ENCODE measurements at regions not wholly inside any gene's neighbourhood (a gene's known extent, or its start where the extent isn't known, plus 50 kb on each side); places are given as distances from the start of the nearest gene placed in this dataset.
A peak's percentile ranks its signal among the peaks of the same experiment; 100 is the strongest.

DNA sequence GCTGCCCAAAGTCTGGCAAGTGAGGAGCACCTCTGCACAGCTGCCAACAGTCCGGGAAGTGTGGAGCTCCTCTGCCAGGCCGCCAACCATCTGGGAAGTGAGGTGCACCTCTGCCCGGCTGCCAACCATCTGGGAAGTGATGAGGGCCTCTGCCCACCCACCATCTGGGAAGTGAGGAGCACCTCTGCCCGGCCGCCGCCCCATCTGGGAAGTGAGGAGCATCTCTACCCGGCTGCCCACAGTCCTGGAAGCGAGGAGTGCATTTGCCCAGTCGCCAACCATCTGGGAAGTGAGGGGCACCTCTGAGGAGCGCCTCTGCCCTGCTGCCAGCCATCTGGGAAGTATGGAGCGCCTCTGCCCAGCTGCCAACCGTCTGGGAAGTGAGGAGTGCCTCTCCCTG lies 893.7 kb downstream of the TYW1 start:
- Histone ChIP-seq H3K27ac (replicated peaks in 1 of 4) (no peak overlapping the region), H3K4me1 (no peaks in the 10 kb centered on the region), H3K36me3 (no peaks in the 10 kb centered on the region), H3K9me3 (peaks cover 0 to 13% (median 3%) of the 10 kb centered on the region in 4 donors), H3K27me3 (no peaks in the 10 kb centered on the region), H3K4me3 (no peak overlapping the region)
- TF ChIP-seq POLR2AphosphoS5 (IDR thresholded peaks at IDR 0.05), result no peak
- no peak for TF ChIP-seq EP300 (IDR thresholded peaks at IDR 0.05)
- no peak for TF ChIP-seq POLR2A (IDR thresholded peaks at IDR 0.05; ENCODE audit: low read depth)
- TF ChIP-seq, protein P1, sequence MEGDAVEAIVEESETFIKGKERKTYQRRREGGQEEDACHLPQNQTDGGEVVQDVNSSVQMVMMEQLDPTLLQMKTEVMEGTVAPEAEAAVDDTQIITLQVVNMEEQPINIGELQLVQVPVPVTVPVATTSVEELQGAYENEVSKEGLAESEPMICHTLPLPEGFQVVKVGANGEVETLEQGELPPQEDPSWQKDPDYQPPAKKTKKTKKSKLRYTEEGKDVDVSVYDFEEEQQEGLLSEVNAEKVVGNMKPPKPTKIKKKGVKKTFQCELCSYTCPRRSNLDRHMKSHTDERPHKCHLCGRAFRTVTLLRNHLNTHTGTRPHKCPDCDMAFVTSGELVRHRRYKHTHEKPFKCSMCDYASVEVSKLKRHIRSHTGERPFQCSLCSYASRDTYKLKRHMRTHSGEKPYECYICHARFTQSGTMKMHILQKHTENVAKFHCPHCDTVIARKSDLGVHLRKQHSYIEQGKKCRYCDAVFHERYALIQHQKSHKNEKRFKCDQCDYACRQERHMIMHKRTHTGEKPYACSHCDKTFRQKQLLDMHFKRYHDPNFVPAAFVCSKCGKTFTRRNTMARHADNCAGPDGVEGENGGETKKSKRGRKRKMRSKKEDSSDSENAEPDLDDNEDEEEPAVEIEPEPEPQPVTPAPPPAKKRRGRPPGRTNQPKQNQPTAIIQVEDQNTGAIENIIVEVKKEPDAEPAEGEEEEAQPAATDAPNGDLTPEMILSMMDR (IDR thresholded peaks at IDR 0.05), result no peak
- WGBS, result 85% methylated on average over 4 of the region's 12 CpGs
- no peak for DNase-seq (ENCODE audit: extremely low spot score)
- intact Hi-C loops (cut with DNase I), result no loop called here

DNA sequence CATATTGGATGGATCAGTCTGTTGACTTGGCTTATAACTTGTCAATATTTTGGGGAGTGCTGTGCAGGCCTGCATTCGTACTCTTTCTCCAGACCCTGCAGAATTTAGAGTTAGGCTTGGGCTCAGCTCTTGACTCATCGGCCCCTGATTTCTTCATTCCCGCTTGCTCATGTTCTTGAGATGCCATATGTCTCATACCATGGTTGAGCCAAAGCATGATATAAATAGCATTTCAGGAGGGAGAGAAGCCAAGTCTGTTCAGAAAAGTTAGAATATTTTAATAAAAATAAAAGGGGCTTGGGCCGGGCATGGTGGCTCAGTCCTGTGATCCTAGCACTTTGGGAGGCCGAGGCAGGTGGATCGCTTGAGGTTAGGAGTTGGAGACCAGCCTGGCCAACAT lies 898.1 kb downstream of the TYW1 start:
- no peak overlapping the region for H3K4me3 ChIP-seq

GRCh38 chr7:67896721-67897120 lies 900.1 kb downstream of the TYW1 start:
- Histone ChIP-seq H3K36me3 (no peaks in the 10 kb centered on the region), H3K9me3 (no peaks in the 10 kb centered on the region), H3K27me3 (no peaks in the 10 kb centered on the region), H3K4me1 (no peaks in the 10 kb centered on the region), H3K4me3 (no peak overlapping the region), H3K27ac (replicated peaks in 1 of 4) (no peak overlapping the region)
- no peak for DNase-seq (ENCODE audit: extremely low spot score)
- TF ChIP-seq EP300 (IDR thresholded peaks at IDR 0.05) (no peak), POLR2AphosphoS5 (IDR thresholded peaks at IDR 0.05) (no peak), POLR2A (IDR thresholded peaks at IDR 0.05; ENCODE audit: low read depth) (no peak)
- TF ChIP-seq, protein P1 (IDR thresholded peaks at IDR 0.05), result no peak
- intact Hi-C loops (cut with DNase I), result no loop called here

More for the DNA sequence above, 898.1 kb downstream of the TYW1 start:
- H3K27ac ChIP-seq (replicated peaks in 1 of 4), result no peak overlapping the region
- WGBS, result 90% methylated on average over 6 of the region's 6 CpGs
- TF ChIP-seq POLR2A (IDR thresholded peaks at IDR 0.05; ENCODE audit: low read depth), result no peak
- TF ChIP-seq, protein P1 (IDR thresholded peaks at IDR 0.05), result no peak
- TF ChIP-seq EP300 (IDR thresholded peaks at IDR 0.05), result no peak
- no peak for DNase-seq (ENCODE audit: extremely low spot score)
- H3K4me1 ChIP-seq, result no peaks in the 10 kb centered on the region
- intact Hi-C loops (cut with DNase I), result no loop called here
- H3K36me3 ChIP-seq, result no peaks in the 10 kb centered on the region
- peaks cover 0 to 4% (median 0%) of the 10 kb centered on the region in 4 donors for H3K9me3 ChIP-seq
- H3K27me3 ChIP-seq, result no peaks in the 10 kb centered on the region

DNA sequence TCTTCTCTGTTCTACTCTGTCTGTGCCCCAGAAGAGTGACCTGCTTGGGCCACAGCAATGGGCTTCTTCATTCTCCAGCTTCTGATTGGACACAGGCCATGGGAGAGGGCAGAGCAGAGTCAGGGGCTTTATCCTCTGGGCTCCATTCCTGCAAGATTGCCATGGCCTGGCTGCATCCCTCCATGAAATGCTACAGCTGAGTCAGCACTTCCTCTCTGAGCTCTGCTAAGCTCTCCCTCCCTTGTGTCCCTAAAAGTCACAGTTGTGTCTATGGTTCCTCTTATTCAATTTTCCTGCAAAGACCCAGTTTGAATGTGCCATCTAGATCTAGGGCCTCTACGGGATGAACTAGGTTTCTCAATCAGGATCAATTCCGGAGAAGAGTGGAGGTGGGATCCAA lies 903.8 kb downstream of the TYW1 start:
- TF ChIP-seq, protein P1 (IDR thresholded peaks at IDR 0.05), result no peak
- TF ChIP-seq EP300 (IDR thresholded peaks at IDR 0.05) (no peak), POLR2A (IDR thresholded peaks at IDR 0.05; ENCODE audit: low read depth) (no peak), POLR2AphosphoS5 (IDR thresholded peaks at IDR 0.05) (no peak)

GRCh38 chr7:67901808-67902480 lies 905.3 kb downstream of the TYW1 start:
- H3K4me3 ChIP-seq, result peak overlapping the region in 3 of 4 donors; percentile 15 to 37 (median 24)
- H3K36me3 ChIP-seq, result no peaks in the 10 kb centered on the region
- no peaks in the 10 kb centered on the region for H3K4me1 ChIP-seq
- H3K27me3 ChIP-seq, result no peaks in the 10 kb centered on the region
- intact Hi-C loops (cut with DNase I), result no loop called here
- WGBS, result 53% methylated on average over 17 of the region's 17 CpGs
- TF ChIP-seq, protein P1 (IDR thresholded peaks at IDR 0.05), result no peak
- TF ChIP-seq EP300 (IDR thresholded peaks at IDR 0.05) (no peak), POLR2AphosphoS5 (IDR thresholded peaks at IDR 0.05) (no peak), POLR2A (IDR thresholded peaks at IDR 0.05; ENCODE audit: low read depth) (no peak)
- no peak for DNase-seq (ENCODE audit: extremely low spot score)
- H3K27ac ChIP-seq (replicated peaks in 1 of 4), result no peak overlapping the region
- no peaks in the 10 kb centered on the region for H3K9me3 ChIP-seq

More for the DNA sequence above, 903.8 kb downstream of the TYW1 start:
- Histone ChIP-seq H3K27me3 (no peaks in the 10 kb centered on the region), H3K36me3 (no peaks in the 10 kb centered on the region), H3K4me3 (no peak overlapping the region), H3K9me3 (no peaks in the 10 kb centered on the region), H3K27ac (replicated peaks in 1 of 4) (no peak overlapping the region), H3K4me1 (no peaks in the 10 kb centered on the region)
- DNase-seq (ENCODE audit: extremely low spot score), result no peak
- 40% methylated on average over 2 of the region's 2 CpGs for WGBS
- intact Hi-C loops (cut with DNase I), result no loop called here

Data from esophagus muscularis mucosa (tissue), 4 donors.